ENCODE measurements at regions not wholly inside any gene's neighbourhood (a gene's known extent, or its start where the extent isn't known, plus 50 kb on each side); places are given as distances from the start of the nearest gene placed in this dataset.

- DNase-seq: no peak
These were observed 279.0 kb upstream of the ZFHX3 start for GRCh38 chr16:73326770-73327470.

GRCh38 chr16:73326221-73326620 lies 278.3 kb upstream of the ZFHX3 start:
- no peak for DNase-seq

GRCh38 chr16:73323880-73324279 lies 276.0 kb upstream of the ZFHX3 start:
- DNase-seq: no peak

- DNase-seq: no peak
These were observed 274.9 kb upstream of the ZFHX3 start for GRCh38 chr16:73322856-73323255.

- no peak for DNase-seq
These were observed 273.9 kb upstream of the ZFHX3 start for GRCh38 chr16:73321853-73322252.

GRCh38 chr16:73319737-73320136 lies 271.8 kb upstream of the ZFHX3 start:
- DNase-seq: no peak

- DNase-seq: no peak
These were observed 271.3 kb upstream of the ZFHX3 start for GRCh38 chr16:73319261-73319660.

- no peak for DNase-seq
These were observed 269.5 kb upstream of the ZFHX3 start for GRCh38 chr16:73317321-73317857.

GRCh38 chr16:73315645-73316044 lies 267.7 kb upstream of the ZFHX3 start:
- no peak for DNase-seq

GRCh38 chr16:73313950-73314349 lies 266.0 kb upstream of the ZFHX3 start:
- no peak for DNase-seq

GRCh38 chr16:73311857-73312723 lies 264.2 kb upstream of the ZFHX3 start:
- DNase-seq: no peak

- no peak for DNase-seq
These were observed 260.8 kb upstream of the ZFHX3 start for GRCh38 chr16:73308771-73309170.

GRCh38 chr16:73306901-73307413 lies 259.0 kb upstream of the ZFHX3 start:
- DNase-seq: no peak

GRCh38 chr16:73304008-73304774 lies 256.3 kb upstream of the ZFHX3 start:
- no peak for DNase-seq

GRCh38 chr16:73302942-73303341 lies 255.0 kb upstream of the ZFHX3 start:
- no peak for DNase-seq

- no peak for DNase-seq
These were observed 254.1 kb upstream of the ZFHX3 start for GRCh38 chr16:73301984-73302383.

- no peak for DNase-seq
These were observed 251.4 kb upstream of the ZFHX3 start for GRCh38 chr16:73299346-73299745.

GRCh38 chr16:73298562-73298961 lies 250.6 kb upstream of the ZFHX3 start:
- DNase-seq: no peak

- DNase-seq: no peak
These were observed 242.3 kb upstream of the ZFHX3 start for GRCh38 chr16:73290258-73290657.

GRCh38 chr16:73289232-73289631 lies 241.3 kb upstream of the ZFHX3 start:
- no peak for DNase-seq

GRCh38 chr16:73288520-73288919 lies 240.6 kb upstream of the ZFHX3 start:
- DNase-seq: no peak

- DNase-seq: no peak
These were observed 240.0 kb upstream of the ZFHX3 start for GRCh38 chr16:73287859-73288405.
